Mammary epithelial cell (primary cell): ENCODE measurements at regions not wholly inside any gene's neighbourhood (a gene's known extent, or its start where the extent isn't known, plus 50 kb on each side); places are given as distances from the start of the nearest gene placed in this dataset.

ENCODE experiments used
- EZH2 ChIP-seq: IDR thresholded peaks from 2 replicates; pipeline ENCODE4 v1.6.1; 2012; ENCODE audit warnings: low read length, inconsistent platforms, borderline replicate concordance
- TF ChIP-seq, protein P1 (sequence below), 2 donors: IDR thresholded peaks in 1 of 2; conservative IDR thresholded peaks in 1 of 2; 2 replicates each; pipeline ENCODE4 v1.5.1; 2011 to 2012; ENCODE audit warnings: inconsistent platforms in 2 of 2, low read length in 2 of 2, mild to moderate bottlenecking in 2 of 2, control low read depth in 1 of 2, low read depth in 1 of 2; ENCODE audit not compliant: insufficient read depth in 1 of 2; ENCODE audit errors: extremely low read depth in 1 of 2

DNA sequence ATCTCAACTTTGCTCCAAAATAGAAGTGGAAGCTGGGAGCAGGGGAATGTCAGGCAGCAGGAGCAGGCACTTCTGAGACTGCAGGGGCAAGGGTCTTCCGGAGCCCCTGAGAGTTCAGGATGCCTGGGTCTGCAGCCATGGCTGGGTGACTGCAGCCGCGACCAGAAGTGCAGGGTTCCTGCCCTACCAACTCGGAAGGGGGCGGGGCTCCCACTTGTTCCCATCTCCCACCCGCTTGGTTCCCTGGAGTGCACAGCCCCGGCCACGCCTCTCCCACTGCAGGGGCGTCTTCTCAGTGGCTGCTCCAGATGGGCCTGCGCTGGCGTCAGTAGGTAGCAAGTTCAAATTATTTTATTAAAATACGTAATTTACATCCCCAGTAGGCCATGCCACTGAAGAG lies 1631.7 kb downstream of the OLFM4 start:
- TF ChIP-seq, protein P1, sequence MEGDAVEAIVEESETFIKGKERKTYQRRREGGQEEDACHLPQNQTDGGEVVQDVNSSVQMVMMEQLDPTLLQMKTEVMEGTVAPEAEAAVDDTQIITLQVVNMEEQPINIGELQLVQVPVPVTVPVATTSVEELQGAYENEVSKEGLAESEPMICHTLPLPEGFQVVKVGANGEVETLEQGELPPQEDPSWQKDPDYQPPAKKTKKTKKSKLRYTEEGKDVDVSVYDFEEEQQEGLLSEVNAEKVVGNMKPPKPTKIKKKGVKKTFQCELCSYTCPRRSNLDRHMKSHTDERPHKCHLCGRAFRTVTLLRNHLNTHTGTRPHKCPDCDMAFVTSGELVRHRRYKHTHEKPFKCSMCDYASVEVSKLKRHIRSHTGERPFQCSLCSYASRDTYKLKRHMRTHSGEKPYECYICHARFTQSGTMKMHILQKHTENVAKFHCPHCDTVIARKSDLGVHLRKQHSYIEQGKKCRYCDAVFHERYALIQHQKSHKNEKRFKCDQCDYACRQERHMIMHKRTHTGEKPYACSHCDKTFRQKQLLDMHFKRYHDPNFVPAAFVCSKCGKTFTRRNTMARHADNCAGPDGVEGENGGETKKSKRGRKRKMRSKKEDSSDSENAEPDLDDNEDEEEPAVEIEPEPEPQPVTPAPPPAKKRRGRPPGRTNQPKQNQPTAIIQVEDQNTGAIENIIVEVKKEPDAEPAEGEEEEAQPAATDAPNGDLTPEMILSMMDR (conservative IDR thresholded peaks at IDR 0.05 in 1 of 2, IDR thresholded peaks at IDR 0.05 in 1 of 2; ENCODE audit: extremely low read depth in 1 of 2, insufficient read depth in 1 of 2, low read depth in 1 of 2, low read length in 2 of 2), result no peak
- no peak for TF ChIP-seq EZH2
